K562 (cell line): ENCODE measurements at regions not wholly inside any gene's neighbourhood (a gene's known extent, or its start where the extent isn't known, plus 50 kb on each side); places are given as distances from the start of the nearest gene placed in this dataset.

Experiments used
- ATAC-seq: fragments of 200-7000 bp; cut with Tn5 transposase; 3 replicates; pipeline ENCODE4 v1.9.1; 2020; ENCODE audit warnings: moderate library complexity
- BruUV-seq: library from RNA; stranded (reverse); fragments of 400-500 nt; replicated peaks from 2 replicates; lab custom pipeline; 2021; lab: Mats Ljungman, UMichigan
- CTCF ChIA-PET: fragments of 300-600 bp; formaldehyde crosslinking; extraction: SDS; loops from one replicate; lab custom pipeline; 2021; ENCODE audit warnings: low intra/inter-chr PET ratio; lab: Yijun Ruan, JAX
- POLR2A ChIA-PET: fragments of 300-600, 350-650 bp; sonication (Branson Sonifier 250); formaldehyde crosslinking; extraction: SDS; loops from one replicate; lab custom pipeline; 2021; ENCODE audit warnings: antibody characterized with exemption, inconsistent platforms; lab: Yijun Ruan, JAX
- DNase-seq, 4 experiments: peaks; one replicate each; pipeline versions ENCODE4 v3.0.0 to v3.0.0-alpha.2; 2011 to 2018; ENCODE audit warnings: low spot score in 3 of 4, mixed read lengths in 3 of 4; ENCODE audit errors: extremely low read depth in 1 of 4
- FAIRE-seq: peaks from 2 replicates; lab custom pipeline; 2011; peaks lifted over from hg19 to GRCh38; lab: Jason Lieb, UNC
- H2AFZ ChIP-seq: 2 replicates; pipeline ENCODE4 v1.6.0; 2011; ENCODE audit warnings: low read depth, low read length, control low read depth, inconsistent platforms
- H3K27ac ChIP-seq: fragments of 200-600 bp; 3 replicates; pipeline ENCODE4 v1.8.0; 2011; ENCODE audit warnings: low read depth, mild to moderate bottlenecking, control low read depth, inconsistent platforms, low read length, moderate library complexity, mixed read lengths; ENCODE audit errors: extremely low read depth
- H3K27me3 ChIP-seq, 2 experiments: fragments of 300-600 bp in 1 of 2; 2 replicates in 1 of 2; 3 replicates in 1 of 2; pipeline versions ENCODE4 v1.6.0 to v1.8.0; 2011; ENCODE audit warnings: inconsistent platforms in 2 of 2, low read length in 2 of 2, mild to moderate bottlenecking in 1 of 2, mixed read lengths in 1 of 2, moderate library complexity in 1 of 2; ENCODE audit not compliant: control insufficient read depth in 2 of 2, insufficient read depth in 2 of 2
- H3K36me3 ChIP-seq: fragments of 300-600 bp; 3 replicates; pipeline ENCODE4 v1.8.0; 2011; ENCODE audit warnings: mild to moderate bottlenecking, low read length, inconsistent platforms; ENCODE audit not compliant: control insufficient read depth, insufficient read depth
- H3K4me1 ChIP-seq, 2 experiments: fragments of 200-600 bp in 1 of 2; replicated peaks in 1 of 2; 2 replicates in 1 of 2; 3 replicates in 1 of 2; pipeline versions ENCODE4 v1.5.1 to v1.8.0; 2011; ENCODE audit warnings: inconsistent platforms in 2 of 2, low read length in 2 of 2, mild to moderate bottlenecking in 1 of 2, mixed read lengths in 1 of 2, moderate library complexity in 1 of 2; ENCODE audit not compliant: control insufficient read depth in 2 of 2, insufficient read depth in 2 of 2
- H3K4me2 ChIP-seq: 2 replicates; pipeline ENCODE4 v1.6.1; 2011; ENCODE audit warnings: low read length, control low read depth, inconsistent platforms, mixed read lengths; ENCODE audit not compliant: insufficient read depth
- H3K4me3 ChIP-seq: fragments of 200-600 bp; sonication (generic), shearing (Covaris generic); 2 replicates; pipeline ENCODE4 v1.5.1; 2016; ENCODE audit warnings: control low read depth, inconsistent platforms
- H3K79me2 ChIP-seq: fragments of 200-600 bp; 3 replicates; pipeline ENCODE4 v1.8.0; 2011; ENCODE audit warnings: low read length, inconsistent platforms; ENCODE audit not compliant: control insufficient read depth, insufficient read depth
- H3K9ac ChIP-seq, 2 experiments: 2 replicates each; pipeline versions ENCODE4 v1.6.0 to v1.6.1; 2011; ENCODE audit warnings: low read depth in 2 of 2, low read length in 2 of 2, control low read depth in 1 of 2, inconsistent platforms in 1 of 2, mild to moderate bottlenecking in 1 of 2, mixed read lengths in 1 of 2; ENCODE audit not compliant: insufficient read depth in 1 of 2
- H3K9me1 ChIP-seq: one replicate; pipeline ENCODE4 v1.6.0; 2011; ENCODE audit warnings: inconsistent platforms, mild to moderate bottlenecking, low read length, moderate library complexity; ENCODE audit not compliant: control insufficient read depth, insufficient read depth
- H3K9me3 ChIP-seq: replicated peaks from 2 replicates; pipeline ENCODE4 v1.5.1; 2011; ENCODE audit warnings: low read depth, low read length, inconsistent platforms; ENCODE audit not compliant: control insufficient read depth, insufficient read depth
- H4K20me1 ChIP-seq: replicated peaks from 2 replicates; pipeline ENCODE4 v1.6.1; 2011; ENCODE audit warnings: low read length, inconsistent platforms, mixed read lengths; ENCODE audit not compliant: control insufficient read depth, insufficient read depth
- BRD9 ChIP-seq: fragments of 450-650 bp; IDR thresholded peaks from 2 replicates; pipeline ENCODE4 v1.6.1; 2018; ENCODE audit warnings: low read depth; ENCODE audit not compliant: partially characterized antibody
- BRF1 ChIP-seq: IDR thresholded peaks from 3 replicates; pipeline ENCODE4 v1.6.1; 2011; ENCODE audit warnings: borderline replicate concordance, mild to moderate bottlenecking; ENCODE audit not compliant: insufficient read length; ENCODE audit errors: extremely low read depth
- CREB1 ChIP-seq, 2 experiments: sonication (generic) in 1 of 2; formaldehyde crosslinking in 1 of 2; IDR thresholded peaks; 2 replicates each; pipeline versions ENCODE4 v1.6.1 to v1.8.0; 2012 to 2022; ENCODE audit warnings: inconsistent platforms in 1 of 2, mild to moderate bottlenecking in 1 of 2, missing genetic modification reagents in 1 of 2, moderate library complexity in 1 of 2
- DDX20 ChIP-seq: fragments of 450-650 bp; IDR thresholded peaks from 2 replicates; pipeline ENCODE4 v1.6.1; 2016; ENCODE audit warnings: missing genetic modification characterization, low read depth, mild to moderate bottlenecking, missing compliant biosample characterization, moderate library complexity
- ESRRB ChIP-seq: fragments of 250-450 bp; sonication (Bioruptor Pico); IDR thresholded peaks from 2 replicates; pipeline ENCODE4 v1.5.0; 2020; ENCODE audit warnings: mild to moderate bottlenecking, moderate library complexity, borderline replicate concordance
- HCFC1 ChIP-seq: IDR thresholded peaks from 2 replicates; pipeline ENCODE4 v1.6.1; 2012; ENCODE audit warnings: low read depth, low read length, improper control_type of control experiment
- HDAC3 ChIP-seq: fragments of 450-650 bp; IDR thresholded peaks from 2 replicates; pipeline ENCODE4 v1.6.1; 2018; ENCODE audit warnings: borderline replicate concordance, mild to moderate bottlenecking, moderate library complexity; ENCODE audit not compliant: partially characterized antibody
- KDM4B ChIP-seq, 2 experiments: fragments of 450-650 bp in 1 of 2; sonication (generic) in 1 of 2; IDR thresholded peaks; 2 replicates each; pipeline ENCODE4 v1.6.1; 2016 to 2017; ENCODE audit warnings: borderline replicate concordance in 2 of 2, antibody characterized with exemption in 1 of 2, low read depth in 1 of 2, mild to moderate bottlenecking in 1 of 2
- MYNN ChIP-seq, 2 experiments: sonication (generic); formaldehyde crosslinking in 1 of 2; IDR thresholded peaks; 2 replicates each; pipeline versions ENCODE4 v1.5.0 to v1.6.1; 2016 to 2020; ENCODE audit warnings: antibody characterized with exemption in 1 of 2, missing genetic modification reagents in 1 of 2
- RBM14 ChIP-seq: fragments of 200-400 bp; formaldehyde crosslinking; IDR thresholded peaks from 2 replicates; pipeline ENCODE4 v1.6.1; 2018; ENCODE audit warnings: low read depth, mild to moderate bottlenecking, low read length, moderate library complexity, borderline replicate concordance; ENCODE audit not compliant: insufficient read depth
- SLC30A9 ChIP-seq: fragments of 250-450 bp; sonication (Bioruptor Pico); IDR thresholded peaks from 2 replicates; pipeline ENCODE4 v1.8.0; 2022; ENCODE audit warnings: mild to moderate bottlenecking, moderate library complexity
- ZNF263 ChIP-seq: sonication (generic); formaldehyde crosslinking; IDR thresholded peaks from 2 replicates; pipeline ENCODE4 v1.8.0; 2022; ENCODE audit warnings: mild to moderate bottlenecking, missing genetic modification reagents, borderline replicate concordance
- WGBS: fragments of 100-300 bp; shearing (Covaris generic); methylation state at CpG from one replicate; pipeline ENCODE4 v1.1.6; 2016; ENCODE audit warnings: low coverage, mixed read lengths; ENCODE audit not compliant: insufficient coverage; ENCODE audit errors: missing lambda C conversion rate; 5-methylcytosine and 5-hydroxymethylcytosine counted together
- in situ Hi-C: fragments of 300-500 bp; cut with MboI; formaldehyde crosslinking; loops from 4 replicates; pipeline ENCODE4 v1.15.0; 2018; ENCODE audit warnings: inconsistent platforms, mixed read lengths
- intact Hi-C: fragments of 100-400 bp; cut with micrococcal nuclease; formaldehyde crosslinking; loops from 2 replicates; pipeline ENCODE4 v1.14.2; 2022
- TF ChIP-seq, protein P1 (sequence below), 2 experiments: fragments of 450-650 bp in 1 of 2; sonication (generic) in 1 of 2; formaldehyde crosslinking in 1 of 2; IDR thresholded peaks in 1 of 2; conservative IDR thresholded peaks in 1 of 2; 2 replicates each; pipeline versions ENCODE4 v1.6.1 to v1.8.1; 2016 to 2023; ENCODE audit warnings: mild to moderate bottlenecking in 2 of 2, moderate library complexity in 2 of 2, inconsistent platforms in 1 of 2, missing genetic modification reagents in 1 of 2

DNA sequence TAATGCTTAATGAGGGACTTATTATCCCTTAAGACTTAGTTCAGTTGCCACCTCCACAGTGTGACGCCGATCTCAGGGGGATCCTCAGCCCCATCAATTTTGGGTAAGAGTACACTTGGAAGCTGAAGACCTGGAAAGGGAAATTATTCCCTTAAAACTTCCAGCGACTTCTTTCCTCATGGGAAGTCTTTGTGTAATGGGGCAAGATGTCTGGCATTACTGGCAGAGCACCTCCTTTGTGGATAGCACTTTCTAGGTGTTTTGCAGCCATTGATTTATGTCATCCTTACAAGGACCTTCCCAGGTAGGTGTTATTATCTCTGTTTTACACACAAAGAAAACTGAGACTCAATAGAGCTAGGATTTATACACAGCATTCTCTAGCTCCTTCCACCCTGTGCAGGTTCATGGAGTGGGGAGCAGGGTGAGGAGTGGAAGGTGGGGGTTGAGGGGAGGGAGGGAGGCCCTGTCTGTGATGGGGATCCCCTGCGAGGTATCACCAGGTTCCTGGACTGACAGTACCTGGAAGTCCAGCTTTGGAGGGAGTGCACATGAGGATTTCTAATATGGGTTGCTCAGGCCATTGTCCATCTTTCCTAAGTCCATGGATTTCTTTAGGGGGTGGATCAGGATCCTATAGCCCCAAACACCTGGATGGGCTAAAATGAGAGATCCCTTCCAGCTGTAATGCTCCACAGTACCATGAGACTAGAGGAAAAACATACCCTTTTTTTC is 79.4 kb downstream of the MYCN start:
- Histone ChIP-seq H3K9me1 (no peaks in the 10 kb centered on the region), H3K4me2 (no peak overlapping the region), H3K36me3 (no peaks in the 10 kb centered on the region), H3K9me3 (no peaks in the 10 kb centered on the region), H4K20me1 (no peaks in the 10 kb centered on the region), H2AFZ (no peak overlapping the region), H3K27ac (no peak overlapping the region), H3K27me3 (peaks cover 0 to 7% of the 10 kb centered on the region in 2 experiments; a peak in 2 of 5 replicates), H3K4me3 (no peak overlapping the region), H3K4me1 (no peaks in the 10 kb centered on the region), H3K9ac (no peak overlapping the region), H3K79me2 (no peaks in the 10 kb centered on the region)
- no TSS peak for BruUV-seq
- WGBS = 0% methylated on average over 4 of the region's 4 CpGs
- in situ Hi-C loops (no loop called here), intact Hi-C loops (no loop called here)
- POLR2A ChIA-PET = no interaction called here
- FAIRE-seq = no peak
- ATAC-seq = no peak
- TF ChIP-seq SLC30A9 = no peak
- no peak for TF ChIP-seq ESRRB (CRISPR knock-in tag)
- TF ChIP-seq BRF1 = no peak
- no peak for TF ChIP-seq CREB1 (IDR thresholded peaks at IDR 0.05)
- no peak for TF ChIP-seq CREB1 (CRISPR knock-in tag; IDR thresholded peaks at IDR 0.05)
- TF ChIP-seq RBM14 = no peak
- TF ChIP-seq DDX20 (tag) = no peak
- TF ChIP-seq HDAC3 = no peak
- no peak for TF ChIP-seq MYNN (IDR thresholded peaks at IDR 0.05)
- no peak for TF ChIP-seq MYNN (CRISPR knock-in tag; IDR thresholded peaks at IDR 0.05)
- TF ChIP-seq HCFC1 = no peak
- TF ChIP-seq ZNF263 (CRISPR knock-in tag) = no peak
- TF ChIP-seq, protein P1, sequence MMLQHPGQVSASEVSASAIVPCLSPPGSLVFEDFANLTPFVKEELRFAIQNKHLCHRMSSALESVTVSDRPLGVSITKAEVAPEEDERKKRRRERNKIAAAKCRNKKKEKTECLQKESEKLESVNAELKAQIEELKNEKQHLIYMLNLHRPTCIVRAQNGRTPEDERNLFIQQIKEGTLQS (IDR thresholded peaks at IDR 0.05) = no peak
- TF ChIP-seq, protein P1 (CRISPR knock-in tag; conservative IDR thresholded peaks at IDR 0.05) = no peak
- no peak for TF ChIP-seq KDM4B (IDR thresholded peaks at IDR 0.05; ENCODE audit: borderline replicate concordance in 2 of 2, low read depth in 1 of 2)
- TF ChIP-seq BRD9 = no peak
- CTCF ChIA-PET = no interaction called here
- no peak for DNase-seq
